ENCODE measurements at regions not wholly inside any gene's neighbourhood (a gene's known extent, or its start where the extent isn't known, plus 50 kb on each side); places are given as distances from the start of the nearest gene placed in this dataset.

GRCh38 chr11:80687941-80688340 is 1247.1 kb upstream of the TENM4 start:
- DNase-seq (ENCODE audit: low spot score): no peak

- DNase-seq (ENCODE audit: low spot score): no peak
Measured at GRCh38 chr11:80686889-80687288, 1246.1 kb upstream of the TENM4 start.

- DNase-seq (ENCODE audit: low spot score): no peak
Measured at GRCh38 chr11:80673566-80673965, 1232.7 kb upstream of the TENM4 start.

- DNase-seq (ENCODE audit: low spot score): no peak
Measured at GRCh38 chr11:80669620-80670019, 1228.8 kb upstream of the TENM4 start.

- no peak for DNase-seq (ENCODE audit: low spot score)
Measured at GRCh38 chr11:80668039-80668438, 1227.2 kb upstream of the TENM4 start.

GRCh38 chr11:80655834-80656233 is 1215.0 kb upstream of the TENM4 start:
- no peak for DNase-seq (ENCODE audit: low spot score)

GRCh38 chr11:80650966-80651365 is 1210.1 kb upstream of the TENM4 start:
- no peak for DNase-seq (ENCODE audit: low spot score)

- DNase-seq (ENCODE audit: low spot score): no peak
Measured at GRCh38 chr11:80649186-80649585, 1208.4 kb upstream of the TENM4 start.

GRCh38 chr11:80638296-80638695 is 1197.5 kb upstream of the TENM4 start:
- DNase-seq (ENCODE audit: low spot score): no peak

- DNase-seq (ENCODE audit: low spot score): no peak
Measured at GRCh38 chr11:80637571-80637970, 1196.7 kb upstream of the TENM4 start.

- no peak for DNase-seq (ENCODE audit: low spot score)
Measured at GRCh38 chr11:80636999-80637398, 1196.2 kb upstream of the TENM4 start.

- DNase-seq (ENCODE audit: low spot score): no peak
Measured at GRCh38 chr11:80635178-80635577, 1194.3 kb upstream of the TENM4 start.

GRCh38 chr11:80632691-80633090 is 1191.9 kb upstream of the TENM4 start:
- DNase-seq (ENCODE audit: low spot score): no peak

- no peak for DNase-seq (ENCODE audit: low spot score)
Measured at GRCh38 chr11:80632156-80632555, 1191.3 kb upstream of the TENM4 start.

GRCh38 chr11:80629466-80629865 is 1188.6 kb upstream of the TENM4 start:
- DNase-seq (ENCODE audit: low spot score): no peak

- no peak for DNase-seq (ENCODE audit: low spot score)
Measured at GRCh38 chr11:80627364-80627763, 1186.5 kb upstream of the TENM4 start.

GRCh38 chr11:80626721-80627120 is 1185.9 kb upstream of the TENM4 start:
- no peak for DNase-seq (ENCODE audit: low spot score)

GRCh38 chr11:80625563-80625962 is 1184.7 kb upstream of the TENM4 start:
- no peak for DNase-seq (ENCODE audit: low spot score)

GRCh38 chr11:80621871-80622270 is 1181.0 kb upstream of the TENM4 start:
- no peak for DNase-seq (ENCODE audit: low spot score)

- no peak for DNase-seq (ENCODE audit: low spot score)
Measured at GRCh38 chr11:80620867-80621266, 1180.0 kb upstream of the TENM4 start.

- DNase-seq (ENCODE audit: low spot score): no peak
Measured at GRCh38 chr11:80617156-80617555, 1176.3 kb upstream of the TENM4 start.

- DNase-seq (ENCODE audit: low spot score): no peak
Measured at GRCh38 chr11:80616070-80616800, 1175.4 kb upstream of the TENM4 start.

- no peak for DNase-seq (ENCODE audit: low spot score)
Measured at GRCh38 chr11:80613655-80614054, 1172.8 kb upstream of the TENM4 start.

GRCh38 chr11:80610516-80610915 is 1169.7 kb upstream of the TENM4 start:
- no peak for DNase-seq (ENCODE audit: low spot score)
